ENCODE measurements at regions not wholly inside any gene's neighbourhood (a gene's known extent, or its start where the extent isn't known, plus 50 kb on each side); places are given as distances from the start of the nearest gene placed in this dataset.

DNA sequence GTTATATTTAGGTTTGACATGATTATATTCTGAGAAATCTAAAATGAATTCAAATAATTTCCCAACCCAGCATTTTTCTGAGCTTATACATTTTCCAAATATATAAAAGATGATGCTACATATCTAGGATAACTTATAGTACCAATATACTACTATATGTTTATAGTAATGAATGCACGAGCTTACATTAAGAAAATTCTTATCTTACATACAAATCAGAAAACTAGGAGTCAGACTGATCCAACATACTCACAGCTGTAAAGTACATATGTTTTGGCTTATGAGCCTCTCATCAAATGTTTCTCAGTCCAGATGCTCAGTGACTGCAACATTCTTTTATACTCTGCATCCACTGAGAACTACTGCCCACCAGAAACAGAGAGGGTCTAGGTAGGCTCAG is 491.3 kb upstream of the KLF12 start:
- intact Hi-C loops (cut with DNase I; ENCODE audit: low total_unique reads), result no loop called here
- H3K27ac ChIP-seq, result no peak overlapping the region
- no peaks in the 10 kb centered on the region for H3K9me3 ChIP-seq
- H3K4me1 ChIP-seq, result no peaks in the 10 kb centered on the region
- no peak overlapping the region for H3K4me3 ChIP-seq
- in situ Hi-C loops (cut with MboI; ENCODE audit: low sequenced_read_pairs in 4 of 4), result no loop called here
- DNase-seq (no peak), ATAC-seq (no peak)
- H3K27me3 ChIP-seq, result no peaks in the 10 kb centered on the region
- TF ChIP-seq, protein P1, sequence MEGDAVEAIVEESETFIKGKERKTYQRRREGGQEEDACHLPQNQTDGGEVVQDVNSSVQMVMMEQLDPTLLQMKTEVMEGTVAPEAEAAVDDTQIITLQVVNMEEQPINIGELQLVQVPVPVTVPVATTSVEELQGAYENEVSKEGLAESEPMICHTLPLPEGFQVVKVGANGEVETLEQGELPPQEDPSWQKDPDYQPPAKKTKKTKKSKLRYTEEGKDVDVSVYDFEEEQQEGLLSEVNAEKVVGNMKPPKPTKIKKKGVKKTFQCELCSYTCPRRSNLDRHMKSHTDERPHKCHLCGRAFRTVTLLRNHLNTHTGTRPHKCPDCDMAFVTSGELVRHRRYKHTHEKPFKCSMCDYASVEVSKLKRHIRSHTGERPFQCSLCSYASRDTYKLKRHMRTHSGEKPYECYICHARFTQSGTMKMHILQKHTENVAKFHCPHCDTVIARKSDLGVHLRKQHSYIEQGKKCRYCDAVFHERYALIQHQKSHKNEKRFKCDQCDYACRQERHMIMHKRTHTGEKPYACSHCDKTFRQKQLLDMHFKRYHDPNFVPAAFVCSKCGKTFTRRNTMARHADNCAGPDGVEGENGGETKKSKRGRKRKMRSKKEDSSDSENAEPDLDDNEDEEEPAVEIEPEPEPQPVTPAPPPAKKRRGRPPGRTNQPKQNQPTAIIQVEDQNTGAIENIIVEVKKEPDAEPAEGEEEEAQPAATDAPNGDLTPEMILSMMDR (IDR thresholded peaks at IDR 0.05 in 4 of 5, conservative IDR thresholded peaks at IDR 0.05 in 1 of 5), result no peak
- no peak for TF ChIP-seq POLR2A (IDR thresholded peaks at IDR 0.05)
- no peaks in the 10 kb centered on the region for H3K36me3 ChIP-seq

GRCh38 chr13:74623761-74624160 is 489.6 kb upstream of the KLF12 start:
- H3K4me1 ChIP-seq, result no peaks in the 10 kb centered on the region
- ATAC-seq (no peak), DNase-seq (no peak)
- H3K9me3 ChIP-seq, result no peaks in the 10 kb centered on the region
- no peak for TF ChIP-seq POLR2A (IDR thresholded peaks at IDR 0.05)
- TF ChIP-seq, protein P1 (IDR thresholded peaks at IDR 0.05 in 4 of 5, conservative IDR thresholded peaks at IDR 0.05 in 1 of 5), result no peak
- no peaks in the 10 kb centered on the region for H3K27me3 ChIP-seq
- no peaks in the 10 kb centered on the region for H3K36me3 ChIP-seq
- H3K27ac ChIP-seq, result no peak overlapping the region
- in situ Hi-C loops (cut with MboI; ENCODE audit: low sequenced_read_pairs in 4 of 4), result no loop called here
- H3K4me3 ChIP-seq, result no peak overlapping the region
- intact Hi-C loops (cut with DNase I; ENCODE audit: low total_unique reads), result no loop called here

DNA sequence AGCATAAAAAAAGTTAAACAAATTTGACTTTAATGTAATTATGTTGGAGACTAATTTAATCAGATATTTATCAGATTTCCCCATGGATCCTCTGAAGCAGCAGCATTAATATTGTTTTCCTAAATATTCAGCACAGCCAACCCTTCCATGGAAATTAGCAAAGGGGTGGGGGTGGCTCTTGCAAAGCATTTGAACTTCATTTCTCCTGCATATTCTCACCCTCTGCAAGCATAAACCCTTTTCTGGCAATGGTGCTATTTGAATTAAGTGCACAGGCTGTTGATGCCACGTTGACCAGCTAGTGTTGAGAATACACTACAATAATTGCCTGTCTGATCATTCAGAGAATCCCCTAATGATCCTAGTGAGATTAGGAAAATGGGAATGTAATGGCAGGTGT is 488.1 kb upstream of the KLF12 start:
- in situ Hi-C loops (cut with MboI; ENCODE audit: low sequenced_read_pairs in 4 of 4) (no loop called here), intact Hi-C loops (cut with DNase I; ENCODE audit: low total_unique reads) (no loop called here)
- H3K4me1 ChIP-seq, result no peaks in the 10 kb centered on the region
- ATAC-seq (no peak), DNase-seq (no peak)
- H3K9me3 ChIP-seq, result no peaks in the 10 kb centered on the region
- H3K27me3 ChIP-seq, result no peaks in the 10 kb centered on the region
- no peaks in the 10 kb centered on the region for H3K36me3 ChIP-seq
- no peak overlapping the region for H3K4me3 ChIP-seq
- no peak for TF ChIP-seq POLR2A (IDR thresholded peaks at IDR 0.05)
- TF ChIP-seq, protein P1 (IDR thresholded peaks at IDR 0.05 in 4 of 5, conservative IDR thresholded peaks at IDR 0.05 in 1 of 5), result no peak
- H3K27ac ChIP-seq, result no peak overlapping the region

- no peaks in the 10 kb centered on the region for H3K27me3 ChIP-seq
- H3K27ac ChIP-seq, result no peak overlapping the region
- TF ChIP-seq, protein P1 (IDR thresholded peaks at IDR 0.05 in 4 of 5, conservative IDR thresholded peaks at IDR 0.05 in 1 of 5), result no peak
- no peak for TF ChIP-seq POLR2A (IDR thresholded peaks at IDR 0.05)
- H3K4me3 ChIP-seq, result no peak overlapping the region
- in situ Hi-C loops (cut with MboI; ENCODE audit: low sequenced_read_pairs in 4 of 4), result no loop called here
- H3K36me3 ChIP-seq, result no peaks in the 10 kb centered on the region
- no peak for ATAC-seq
- intact Hi-C loops (cut with DNase I; ENCODE audit: low total_unique reads), result no loop called here
- no peaks in the 10 kb centered on the region for H3K9me3 ChIP-seq
- no peaks in the 10 kb centered on the region for H3K4me1 ChIP-seq
- DNase-seq, result no peak
Observed at GRCh38 chr13:74620711-74621110, 486.5 kb upstream of the KLF12 start.

GRCh38 chr13:74620308-74620707 is 486.1 kb upstream of the KLF12 start:
- ATAC-seq, result no peak
- TF ChIP-seq POLR2A (IDR thresholded peaks at IDR 0.05), result no peak
- TF ChIP-seq, protein P1 (IDR thresholded peaks at IDR 0.05 in 4 of 5, conservative IDR thresholded peaks at IDR 0.05 in 1 of 5), result no peak
- no peaks in the 10 kb centered on the region for H3K9me3 ChIP-seq
- no peaks in the 10 kb centered on the region for H3K27me3 ChIP-seq
- in situ Hi-C loops (cut with MboI; ENCODE audit: low sequenced_read_pairs in 4 of 4), result no loop called here
- intact Hi-C loops (cut with DNase I; ENCODE audit: low total_unique reads), result no loop called here
- H3K4me3 ChIP-seq, result no peak overlapping the region
- no peaks in the 10 kb centered on the region for H3K36me3 ChIP-seq
- no peak overlapping the region for H3K27ac ChIP-seq
- no peaks in the 10 kb centered on the region for H3K4me1 ChIP-seq
- no peak for DNase-seq

Measured in gastrocnemius medialis (tissue), 4 donors.